ENCODE measurements at regions not wholly inside any gene's neighbourhood (a gene's known extent, or its start where the extent isn't known, plus 50 kb on each side); places are given as distances from the start of the nearest gene placed in this dataset.

DNA sequence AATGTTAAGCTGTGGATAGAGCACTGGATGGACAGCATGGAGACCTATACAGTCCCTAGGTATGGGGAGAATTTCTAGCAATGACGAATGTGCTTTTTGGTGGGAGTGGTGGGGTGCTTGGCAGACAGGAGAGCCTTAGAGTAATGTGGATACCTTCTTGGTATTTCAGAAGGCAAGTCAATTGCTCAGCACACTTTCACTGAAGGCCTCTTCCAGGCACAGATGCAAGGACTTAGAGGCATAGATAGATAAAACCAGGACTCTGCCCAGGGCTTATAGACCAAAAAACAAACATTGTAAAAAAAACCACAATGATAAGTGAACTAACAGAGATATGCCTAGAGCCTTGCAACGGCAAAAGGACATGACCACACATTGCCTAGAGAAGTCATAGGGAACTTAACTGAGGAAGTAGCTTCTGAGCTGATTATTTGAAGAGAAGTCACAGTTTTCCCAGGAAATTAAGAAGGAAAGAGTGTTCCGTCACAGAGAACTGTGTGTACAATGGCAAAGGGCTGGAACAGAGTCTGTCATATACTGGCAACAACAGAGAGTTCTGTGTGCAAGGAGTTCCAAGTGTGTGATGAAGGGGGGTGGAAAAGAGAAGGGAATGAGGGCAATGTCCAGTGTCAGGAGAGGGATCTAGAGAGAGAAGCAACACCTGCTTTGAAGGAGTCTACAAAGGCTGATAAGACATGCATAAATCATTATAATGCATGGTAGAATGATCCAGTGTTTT is 65.9 kb upstream of the PICALM start:
- TF ChIP-seq, protein P1, sequence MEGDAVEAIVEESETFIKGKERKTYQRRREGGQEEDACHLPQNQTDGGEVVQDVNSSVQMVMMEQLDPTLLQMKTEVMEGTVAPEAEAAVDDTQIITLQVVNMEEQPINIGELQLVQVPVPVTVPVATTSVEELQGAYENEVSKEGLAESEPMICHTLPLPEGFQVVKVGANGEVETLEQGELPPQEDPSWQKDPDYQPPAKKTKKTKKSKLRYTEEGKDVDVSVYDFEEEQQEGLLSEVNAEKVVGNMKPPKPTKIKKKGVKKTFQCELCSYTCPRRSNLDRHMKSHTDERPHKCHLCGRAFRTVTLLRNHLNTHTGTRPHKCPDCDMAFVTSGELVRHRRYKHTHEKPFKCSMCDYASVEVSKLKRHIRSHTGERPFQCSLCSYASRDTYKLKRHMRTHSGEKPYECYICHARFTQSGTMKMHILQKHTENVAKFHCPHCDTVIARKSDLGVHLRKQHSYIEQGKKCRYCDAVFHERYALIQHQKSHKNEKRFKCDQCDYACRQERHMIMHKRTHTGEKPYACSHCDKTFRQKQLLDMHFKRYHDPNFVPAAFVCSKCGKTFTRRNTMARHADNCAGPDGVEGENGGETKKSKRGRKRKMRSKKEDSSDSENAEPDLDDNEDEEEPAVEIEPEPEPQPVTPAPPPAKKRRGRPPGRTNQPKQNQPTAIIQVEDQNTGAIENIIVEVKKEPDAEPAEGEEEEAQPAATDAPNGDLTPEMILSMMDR (IDR thresholded peaks at IDR 0.05): no peak
- TF ChIP-seq EZH2phosphoT487 (IDR thresholded peaks at IDR 0.05): no peak
- no peak for TF ChIP-seq EZH2 (IDR thresholded peaks at IDR 0.05)

Measured in neural progenitor cell (in vitro differentiated cells).